Stimulated activated CD4-positive, alpha-beta T cell treated with anti-CD3 and anti-CD28 coated beads, Interleukin-2, amount 100 ng/mL, for 48 hours (primary cell): ENCODE measurements at regions not wholly inside any gene's neighbourhood (a gene's known extent, or its start where the extent isn't known, plus 50 kb on each side); places are given as distances from the start of the nearest gene placed in this dataset.
"Not testable (repeated sequence)": the region's sequence is repeated elsewhere in the genome, so short reads cannot be mapped to it uniquely, and the experiment has no call there.

ENCODE experiments used
- DNase-seq, 2 donors: peaks; one replicate each; pipeline ENCODE4 v3.0.0-alpha.2; 2020

GRCh38 chrX:93468075-93468474 is 205.3 kb downstream of the NAP1L3 start:
- no peak for DNase-seq

- no peak for DNase-seq
These were observed 207.0 kb downstream of the NAP1L3 start for GRCh38 chrX:93466383-93466782.

GRCh38 chrX:93461060-93461459 is 212.3 kb downstream of the NAP1L3 start:
- DNase-seq: no peak

DNA sequence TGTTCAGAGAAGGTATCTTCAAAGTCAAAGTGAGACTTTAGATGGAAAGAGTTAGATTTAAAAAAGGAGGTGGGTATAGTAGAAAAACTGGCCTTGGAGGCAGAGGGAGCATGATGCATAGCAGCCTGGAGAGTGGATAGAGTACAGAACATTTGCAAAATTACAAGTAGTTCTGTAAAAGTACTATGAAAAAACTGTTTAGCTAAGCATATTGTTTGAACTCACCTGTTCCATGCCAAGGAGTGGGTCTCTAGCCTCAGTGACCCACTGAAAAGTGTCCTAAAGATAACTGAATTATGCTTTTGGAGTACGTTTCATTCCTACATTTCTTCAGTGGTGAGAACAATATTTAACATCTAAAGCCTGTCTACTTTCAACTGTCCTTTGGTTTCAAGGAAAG is 218.9 kb downstream of the NAP1L3 start:
- DNase-seq: no peak

- not testable (repeated sequence) for DNase-seq
These were observed 238.7 kb downstream of the NAP1L3 start for GRCh38 chrX:93434721-93435120.

DNA sequence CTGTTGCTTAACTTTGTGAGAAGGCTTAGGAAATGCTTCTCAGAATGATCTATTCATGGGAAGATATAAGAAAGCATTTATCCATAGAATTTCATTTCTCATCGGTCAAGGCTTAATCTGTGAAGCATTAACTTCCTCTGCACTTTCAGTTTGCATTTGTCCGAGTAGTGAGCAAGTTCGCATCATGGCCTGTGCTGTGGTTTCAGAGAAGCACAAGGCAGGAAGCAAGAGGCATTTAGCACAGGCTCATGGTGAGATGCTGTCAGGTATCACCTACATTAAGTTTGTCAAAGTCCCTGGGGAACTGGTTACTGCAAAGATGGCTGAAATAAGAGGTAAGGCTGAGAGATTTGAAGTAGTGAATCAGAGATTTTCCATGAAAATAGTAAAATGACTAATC is 244.9 kb downstream of the NAP1L3 start:
- no peak for DNase-seq

DNA sequence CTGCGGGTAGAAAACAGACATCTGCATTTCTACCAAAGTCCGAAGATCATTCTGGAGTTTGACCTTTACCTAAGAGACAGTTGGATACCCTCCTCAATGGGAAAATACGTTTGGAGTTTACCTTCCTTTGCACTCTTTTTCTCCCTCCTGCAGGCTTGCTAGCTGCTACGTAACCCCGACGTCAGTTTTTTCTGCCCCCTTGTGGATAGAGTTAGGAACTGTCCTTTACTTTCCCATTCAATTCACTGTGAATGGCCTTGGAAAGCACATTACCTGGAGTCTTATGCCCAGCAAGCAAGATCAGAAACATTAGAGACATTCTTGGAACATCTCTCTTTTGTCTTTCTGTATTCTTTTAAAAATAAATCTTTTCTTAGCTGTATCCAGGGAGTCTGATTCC is 250.7 kb downstream of the NAP1L3 start:
- DNase-seq: peak in 1 of 2 donors; percentile 1

- no peak for DNase-seq
These were observed 252.8 kb downstream of the NAP1L3 start for GRCh38 chrX:93420525-93421082.

GRCh38 chrX:93420090-93420489 is 253.3 kb downstream of the NAP1L3 start:
- DNase-seq: no peak

DNA sequence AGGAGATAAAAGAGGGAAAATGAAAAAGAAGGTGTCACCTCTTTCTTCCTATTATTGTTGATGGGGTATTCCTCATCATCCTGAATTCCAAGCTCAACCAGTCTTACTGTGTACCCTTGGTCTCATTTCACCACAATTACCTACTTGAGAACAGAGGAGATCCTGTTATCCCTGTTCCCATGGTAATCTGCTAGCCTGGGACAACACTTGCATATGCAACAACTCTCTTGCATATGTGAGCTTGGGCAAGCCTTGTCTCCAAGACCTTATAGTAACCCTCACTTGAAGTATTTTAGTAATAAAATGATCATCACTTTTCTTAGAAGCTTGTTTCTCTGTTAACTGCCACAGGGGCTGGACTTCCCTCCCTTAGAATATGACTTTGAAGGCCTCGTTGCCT is 253.7 kb downstream of the NAP1L3 start:
- DNase-seq: no peak

DNA sequence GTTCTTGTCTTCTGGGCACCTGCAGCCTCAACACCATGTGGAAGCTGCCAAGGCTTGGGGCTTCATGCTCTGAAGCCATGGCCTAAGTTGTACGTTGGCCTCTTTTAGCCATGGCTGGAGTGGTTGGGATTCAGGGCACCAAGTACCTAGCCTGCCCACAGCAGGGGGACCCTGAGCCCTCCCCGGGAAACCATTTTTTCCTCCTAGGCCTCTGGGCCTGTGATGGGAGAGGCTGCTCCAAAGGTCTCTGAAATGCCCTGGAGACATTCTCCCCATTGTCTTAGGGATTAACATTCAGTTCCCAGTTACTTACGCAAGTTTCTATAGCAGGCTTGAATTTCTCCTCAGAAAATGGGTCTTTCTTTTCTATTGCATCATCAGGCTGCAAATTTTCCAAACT is 269.3 kb downstream of the NAP1L3 start:
- no peak for DNase-seq

- DNase-seq: no peak
These were observed 318.7 kb downstream of the NAP1L3 start for GRCh38 chrX:93354651-93355050.

DNA sequence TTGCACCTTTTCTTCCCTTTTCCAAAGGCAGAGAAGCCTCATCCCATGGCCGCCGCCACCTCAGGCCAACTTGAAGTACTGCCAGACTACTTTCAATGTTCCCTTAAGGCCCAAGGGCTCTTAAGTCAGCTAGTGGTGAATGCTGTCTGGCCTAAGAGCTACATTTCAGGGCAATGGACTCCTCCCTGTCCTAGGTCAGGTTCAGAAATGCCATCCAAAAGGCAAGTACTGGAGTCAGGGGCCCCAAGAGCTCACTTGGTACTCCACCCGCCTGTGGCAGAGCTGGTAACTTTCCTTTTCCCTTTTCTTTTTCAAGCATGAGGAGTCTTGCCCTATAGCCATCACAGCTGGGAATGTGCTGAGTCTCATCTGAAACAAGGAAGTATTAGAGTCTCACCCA is 327.1 kb downstream of the NAP1L3 start:
- DNase-seq: no peak

DNA sequence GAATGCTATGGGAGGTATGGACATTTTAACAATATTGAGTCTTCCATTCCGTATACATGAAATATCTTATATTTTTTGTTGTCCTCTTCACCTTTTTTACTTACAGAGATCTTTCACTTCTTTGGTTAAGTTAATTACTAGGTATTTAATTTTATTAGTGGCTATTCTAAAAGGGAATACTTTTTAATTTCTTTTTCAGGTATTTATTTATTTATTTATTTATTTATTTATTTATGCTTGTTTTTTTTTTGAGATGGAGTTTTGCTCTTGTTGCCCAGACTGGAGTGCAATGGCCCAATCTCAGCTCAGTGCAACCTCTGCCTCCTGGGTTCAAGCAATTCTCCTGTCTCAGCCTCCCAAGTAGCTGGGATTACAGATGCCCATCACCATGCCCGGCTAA is 329.1 kb downstream of the NAP1L3 start:
- not testable (repeated sequence) for DNase-seq

DNA sequence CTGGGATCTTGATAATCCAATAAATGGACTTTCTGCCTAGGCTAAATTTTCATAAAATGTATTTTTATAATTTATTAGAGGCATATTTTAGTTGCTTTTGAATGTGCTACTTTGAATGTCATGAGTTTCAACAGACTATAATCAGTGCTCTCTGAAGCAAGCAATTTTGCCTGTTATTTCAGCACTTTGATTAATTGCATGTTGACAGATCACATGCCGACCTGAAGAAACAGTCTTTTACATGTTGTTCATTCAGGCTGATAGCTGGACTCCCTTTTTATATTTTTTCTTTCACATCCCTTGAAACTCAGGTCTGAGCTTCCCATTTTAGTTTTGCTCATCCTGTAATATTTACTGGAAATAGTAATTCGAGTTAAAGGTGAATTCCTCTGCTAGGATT is 341.0 kb downstream of the NAP1L3 start:
- no peak for DNase-seq

- DNase-seq: no peak
These were observed 351.3 kb downstream of the NAP1L3 start for GRCh38 chrX:93322110-93322509.

DNA sequence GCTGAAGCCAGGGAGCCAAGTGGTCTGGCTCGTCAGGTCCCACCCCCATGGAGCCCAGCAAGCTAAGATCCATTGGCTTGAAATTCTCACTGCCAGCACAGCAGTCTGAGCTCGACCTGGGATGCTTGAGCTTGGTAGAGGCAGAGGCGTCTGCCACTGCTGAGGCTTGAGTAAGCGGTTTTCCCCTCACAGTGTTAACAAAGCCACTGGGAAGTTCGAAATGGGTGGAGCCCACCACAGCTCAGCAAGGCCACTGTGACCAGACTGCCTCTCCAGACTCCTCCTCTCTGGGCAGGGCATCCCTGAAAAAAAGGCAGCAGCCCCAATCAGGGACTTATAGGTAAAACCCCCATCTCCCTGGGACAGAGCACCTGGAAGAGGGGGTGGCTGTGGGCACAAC is 353.8 kb downstream of the NAP1L3 start:
- no peak for DNase-seq
